Panc1 (cell line): ENCODE measurements at regions not wholly inside any gene's neighbourhood (a gene's known extent, or its start where the extent isn't known, plus 50 kb on each side); places are given as distances from the start of the nearest gene placed in this dataset.

Source experiments
- ATAC-seq: fragments of 200-7000 bp; cut with Tn5 transposase; 2 replicates; pipeline ENCODE4 v1.9.1; 2020; ENCODE audit warnings: mild to moderate bottlenecking, moderate library complexity
- BruUV-seq: library from RNA; stranded (reverse); fragments of 400-500 nt; replicated peaks from 2 replicates; lab custom pipeline; 2021; lab: Mats Ljungman, UMichigan
- CTCF ChIA-PET: fragments of 300-600 bp; sonication (Branson Sonifier 250); formaldehyde crosslinking; loops from one replicate; lab custom pipeline; 2022; ENCODE audit warnings: antibody characterized with exemption; lab: Charles Lee
- POLR2A ChIA-PET: fragments of 300-600 bp; sonication (Branson Sonifier 250); formaldehyde crosslinking; loops from one replicate; lab custom pipeline; 2022; ENCODE audit warnings: antibody characterized with exemption; lab: Charles Lee
- DNase-seq: peaks from one replicate; pipeline ENCODE4 v3.0.0-alpha.2; 2010; ENCODE audit warnings: low read depth, low spot score
- H3K27ac ChIP-seq: 2 replicates; pipeline ENCODE4 v1.5.1; 2011; ENCODE audit warnings: mild to moderate bottlenecking, low read length, inconsistent platforms
- H3K27me3 ChIP-seq: fragments of 200-500 bp; sonication (Bioruptor generic); 2 replicates; pipeline ENCODE4 v1.6.0; 2014; ENCODE audit warnings: low read length, inconsistent platforms; ENCODE audit not compliant: control insufficient read depth, insufficient read depth
- H3K36me3 ChIP-seq: fragments of 200-500 bp; sonication (Bioruptor generic); 2 replicates; pipeline ENCODE4 v1.5.1; 2014; ENCODE audit warnings: inconsistent platforms, mild to moderate bottlenecking, low read length, moderate library complexity; ENCODE audit not compliant: control insufficient read depth, insufficient read depth
- H3K4me1 ChIP-seq: 2 replicates; pipeline ENCODE4 v1.5.1; 2011; ENCODE audit warnings: inconsistent platforms, mild to moderate bottlenecking, low read length, moderate library complexity; ENCODE audit not compliant: control insufficient read depth, insufficient read depth
- H3K4me3 ChIP-seq, 2 experiments: 2 replicates each; pipeline ENCODE4 v1.5.1; 2011 to 2012; ENCODE audit warnings: low read depth in 2 of 2, low read length in 2 of 2, mild to moderate bottlenecking in 2 of 2, inconsistent platforms in 1 of 2, moderate library complexity in 1 of 2
- H3K9me3 ChIP-seq: fragments of 200-500 bp; sonication (Bioruptor generic); 2 replicates; pipeline ENCODE4 v1.5.1; 2014; ENCODE audit warnings: low read depth, mild to moderate bottlenecking, inconsistent platforms, low read length, moderate library complexity; ENCODE audit not compliant: control insufficient read depth, insufficient read depth
- POLR2AphosphoS5 ChIP-seq: IDR thresholded peaks from 2 replicates; pipeline ENCODE4 v1.6.1; 2012; ENCODE audit warnings: mild to moderate bottlenecking, low read depth, low read length, moderate library complexity
- SIN3A ChIP-seq: IDR thresholded peaks from 2 replicates; pipeline ENCODE4 v1.6.1; 2012; ENCODE audit warnings: low read depth, mild to moderate bottlenecking, low read length, moderate library complexity, borderline replicate concordance; ENCODE audit not compliant: insufficient read depth
- TCF7L2 ChIP-seq: IDR thresholded peaks from 2 replicates; pipeline ENCODE4 v1.6.1; 2011; ENCODE audit warnings: mild to moderate bottlenecking, low read depth, low read length, inconsistent platforms
- in situ Hi-C: cut with HindIII; loops from 2 replicates; pipeline ENCODE4 v1.10.0; 2016; ENCODE audit warnings: low sequenced_read_pairs, low pct_unique_long_range_greater_than_20kb
- intact Hi-C: fragments of 100-400 bp; cut with micrococcal nuclease; formaldehyde crosslinking; loops from one replicate; pipeline ENCODE4 v1.10.0; 2022; ENCODE audit not compliant: unreplicated experiment
- TF ChIP-seq, protein P1 (sequence below), 2 experiments: IDR thresholded peaks; 2 replicates each; pipeline ENCODE4 v1.6.1; 2011 to 2012; ENCODE audit warnings: low read depth in 2 of 2, control low read depth in 1 of 2, low read length in 1 of 2, mild to moderate bottlenecking in 1 of 2, moderate library complexity in 1 of 2; ENCODE audit not compliant: insufficient read depth in 1 of 2
- TF ChIP-seq, protein P2 (sequence below): fragments of 450-650 bp; IDR thresholded peaks from 2 replicates; pipeline ENCODE4 v1.5.1; 2017; ENCODE audit warnings: mild to moderate bottlenecking

DNA sequence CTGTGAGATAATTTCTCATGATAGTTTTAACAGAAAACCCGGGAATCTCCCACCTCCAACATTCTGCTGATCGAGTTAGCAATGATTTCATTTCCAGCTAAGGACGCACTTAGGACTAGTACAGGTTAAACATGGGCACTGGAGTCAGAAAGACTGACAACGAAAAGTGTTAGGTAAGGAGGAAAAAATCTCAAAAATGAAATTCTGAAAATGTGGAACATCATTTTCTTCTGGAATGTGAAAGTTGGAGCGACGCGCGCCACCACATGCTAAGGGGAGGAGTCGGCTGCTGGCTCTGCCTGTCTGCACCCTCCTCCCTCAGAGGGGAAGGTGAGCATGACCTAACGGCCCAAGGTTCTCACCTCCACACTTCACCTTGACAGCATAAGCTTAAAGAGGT is 221.6 kb upstream of the KCNG1 start:
- intact Hi-C loops: no loop called here
- Histone ChIP-seq H3K27me3 (peaks cover 2% of the 10 kb centered on the region; the same call in 1 of the 2 replicates), H3K9me3 (peaks cover 13% of the 10 kb centered on the region; the same call in 1 of the 2 replicates), H3K27ac (no peak overlapping the region), H3K36me3 (no peaks in the 10 kb centered on the region), H3K4me1 (no peaks in the 10 kb centered on the region), H3K4me3 (no peak overlapping the region)
- TF ChIP-seq, protein P1, sequence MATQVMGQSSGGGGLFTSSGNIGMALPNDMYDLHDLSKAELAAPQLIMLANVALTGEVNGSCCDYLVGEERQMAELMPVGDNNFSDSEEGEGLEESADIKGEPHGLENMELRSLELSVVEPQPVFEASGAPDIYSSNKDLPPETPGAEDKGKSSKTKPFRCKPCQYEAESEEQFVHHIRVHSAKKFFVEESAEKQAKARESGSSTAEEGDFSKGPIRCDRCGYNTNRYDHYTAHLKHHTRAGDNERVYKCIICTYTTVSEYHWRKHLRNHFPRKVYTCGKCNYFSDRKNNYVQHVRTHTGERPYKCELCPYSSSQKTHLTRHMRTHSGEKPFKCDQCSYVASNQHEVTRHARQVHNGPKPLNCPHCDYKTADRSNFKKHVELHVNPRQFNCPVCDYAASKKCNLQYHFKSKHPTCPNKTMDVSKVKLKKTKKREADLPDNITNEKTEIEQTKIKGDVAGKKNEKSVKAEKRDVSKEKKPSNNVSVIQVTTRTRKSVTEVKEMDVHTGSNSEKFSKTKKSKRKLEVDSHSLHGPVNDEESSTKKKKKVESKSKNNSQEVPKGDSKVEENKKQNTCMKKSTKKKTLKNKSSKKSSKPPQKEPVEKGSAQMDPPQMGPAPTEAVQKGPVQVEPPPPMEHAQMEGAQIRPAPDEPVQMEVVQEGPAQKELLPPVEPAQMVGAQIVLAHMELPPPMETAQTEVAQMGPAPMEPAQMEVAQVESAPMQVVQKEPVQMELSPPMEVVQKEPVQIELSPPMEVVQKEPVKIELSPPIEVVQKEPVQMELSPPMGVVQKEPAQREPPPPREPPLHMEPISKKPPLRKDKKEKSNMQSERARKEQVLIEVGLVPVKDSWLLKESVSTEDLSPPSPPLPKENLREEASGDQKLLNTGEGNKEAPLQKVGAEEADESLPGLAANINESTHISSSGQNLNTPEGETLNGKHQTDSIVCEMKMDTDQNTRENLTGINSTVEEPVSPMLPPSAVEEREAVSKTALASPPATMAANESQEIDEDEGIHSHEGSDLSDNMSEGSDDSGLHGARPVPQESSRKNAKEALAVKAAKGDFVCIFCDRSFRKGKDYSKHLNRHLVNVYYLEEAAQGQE (IDR thresholded peaks at IDR 0.05; ENCODE audit: insufficient read depth in 1 of 2, low read depth in 2 of 2, low read length in 1 of 2): no peak
- no peak for TF ChIP-seq POLR2AphosphoS5
- TF ChIP-seq, protein P2, sequence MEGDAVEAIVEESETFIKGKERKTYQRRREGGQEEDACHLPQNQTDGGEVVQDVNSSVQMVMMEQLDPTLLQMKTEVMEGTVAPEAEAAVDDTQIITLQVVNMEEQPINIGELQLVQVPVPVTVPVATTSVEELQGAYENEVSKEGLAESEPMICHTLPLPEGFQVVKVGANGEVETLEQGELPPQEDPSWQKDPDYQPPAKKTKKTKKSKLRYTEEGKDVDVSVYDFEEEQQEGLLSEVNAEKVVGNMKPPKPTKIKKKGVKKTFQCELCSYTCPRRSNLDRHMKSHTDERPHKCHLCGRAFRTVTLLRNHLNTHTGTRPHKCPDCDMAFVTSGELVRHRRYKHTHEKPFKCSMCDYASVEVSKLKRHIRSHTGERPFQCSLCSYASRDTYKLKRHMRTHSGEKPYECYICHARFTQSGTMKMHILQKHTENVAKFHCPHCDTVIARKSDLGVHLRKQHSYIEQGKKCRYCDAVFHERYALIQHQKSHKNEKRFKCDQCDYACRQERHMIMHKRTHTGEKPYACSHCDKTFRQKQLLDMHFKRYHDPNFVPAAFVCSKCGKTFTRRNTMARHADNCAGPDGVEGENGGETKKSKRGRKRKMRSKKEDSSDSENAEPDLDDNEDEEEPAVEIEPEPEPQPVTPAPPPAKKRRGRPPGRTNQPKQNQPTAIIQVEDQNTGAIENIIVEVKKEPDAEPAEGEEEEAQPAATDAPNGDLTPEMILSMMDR: no peak
- POLR2A ChIA-PET: no interaction called here
- in situ Hi-C loops: no loop called here
- no peak for DNase-seq
- CTCF ChIA-PET: no interaction called here
- ATAC-seq: no peak
- BruUV-seq: no TSS peak

DNA sequence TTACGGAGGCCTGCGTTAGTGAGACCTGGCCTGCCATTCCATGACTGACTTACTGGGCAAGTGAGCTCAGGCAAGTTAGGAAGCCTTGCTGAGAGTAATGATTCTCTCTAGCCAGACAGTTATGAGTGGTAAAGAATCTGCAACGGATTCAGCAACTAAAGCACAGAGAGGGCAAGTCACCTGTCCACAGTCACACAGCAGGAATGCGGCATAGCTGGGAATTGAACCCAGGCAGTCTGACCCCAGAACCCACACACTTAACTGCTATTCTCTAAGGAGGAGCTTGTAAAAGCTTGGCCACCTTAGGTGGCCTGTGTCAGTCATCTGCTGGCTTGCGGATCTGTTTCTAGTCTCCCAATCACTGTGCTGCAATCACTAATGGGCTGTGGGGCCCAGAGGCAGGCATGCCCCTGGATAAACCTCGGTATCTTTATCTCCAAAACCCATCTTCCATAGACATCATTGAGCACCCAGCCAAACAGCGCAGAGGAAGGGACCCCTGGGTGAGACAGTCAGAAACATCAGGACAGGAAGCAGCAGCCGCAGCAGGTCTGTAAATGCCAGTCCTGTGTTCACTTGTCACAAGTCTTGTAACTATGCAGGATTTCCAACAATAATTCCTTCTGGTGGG is 215.9 kb upstream of the KCNG1 start:
- POLR2A ChIA-PET: no interaction called here
- intact Hi-C loops (no loop called here), in situ Hi-C loops (no loop called here)
- BruUV-seq: no TSS peak
- no peak overlapping the region for H3K27ac ChIP-seq
- no peaks in the 10 kb centered on the region for H3K27me3 ChIP-seq
- H3K4me1 ChIP-seq: no peaks in the 10 kb centered on the region
- DNase-seq: no peak
- no peaks in the 10 kb centered on the region for H3K36me3 ChIP-seq
- ATAC-seq: no peak
- H3K9me3 ChIP-seq: peaks cover 13% of the 10 kb centered on the region; the same call in 1 of the 2 replicates
- CTCF ChIA-PET: no interaction called here
- no peak overlapping the region for H3K4me3 ChIP-seq
- TF ChIP-seq, protein P1 (IDR thresholded peaks at IDR 0.05; ENCODE audit: insufficient read depth in 1 of 2, low read depth in 2 of 2, low read length in 1 of 2): no peak
- no peak for TF ChIP-seq TCF7L2
- no peak for TF ChIP-seq POLR2AphosphoS5
- TF ChIP-seq SIN3A: no peak
- TF ChIP-seq, protein P2: no peak
